Hepatocyte (in vitro differentiated cells): ENCODE measurements at regions not wholly inside any gene's neighbourhood (a gene's known extent, or its start where the extent isn't known, plus 50 kb on each side); places are given as distances from the start of the nearest gene placed in this dataset.

Experiments used
- DNase-seq: peaks from one replicate; pipeline ENCODE4 v3.0.0-alpha.2; 2016; ENCODE audit warnings: low spot score
- H2AFZ ChIP-seq: fragments of 200-600 bp; sonication (generic); 2 replicates; pipeline ENCODE4 v1.6.0; 2016; ENCODE audit warnings: antibody characterized with exemption, mild to moderate bottlenecking
- H3K27ac ChIP-seq: fragments of 200-600 bp; sonication (generic); 2 replicates; pipeline ENCODE4 v1.5.1; 2016; ENCODE audit warnings: mild to moderate bottlenecking
- H3K27me3 ChIP-seq: fragments of 200-600 bp; sonication (generic); 2 replicates; pipeline ENCODE4 v1.6.1; 2016
- H3K36me3 ChIP-seq: fragments of 200-600 bp; sonication (generic); replicated peaks from 2 replicates; pipeline ENCODE4 v1.5.1; 2016; ENCODE audit warnings: low read depth; ENCODE audit not compliant: insufficient read depth
- H3K4me1 ChIP-seq: fragments of 200-600 bp; sonication (generic); 2 replicates; pipeline ENCODE4 v1.5.1; 2016; ENCODE audit warnings: mild to moderate bottlenecking, moderate library complexity; ENCODE audit not compliant: insufficient read depth
- H3K4me2 ChIP-seq: fragments of 200-600 bp; sonication (generic); 2 replicates; pipeline ENCODE4 v1.6.0; 2016
- H3K4me3 ChIP-seq: fragments of 200-600 bp; sonication (generic); 2 replicates; pipeline ENCODE4 v1.5.1; 2016; ENCODE audit warnings: mild to moderate bottlenecking
- H3K79me2 ChIP-seq: fragments of 200-600 bp; sonication (generic); 2 replicates; pipeline ENCODE4 v1.6.0; 2017; ENCODE audit warnings: mild to moderate bottlenecking
- H3K9me2 ChIP-seq: fragments of 200-600 bp; sonication (generic); replicated peaks from 2 replicates; pipeline ENCODE4 v1.6.0; 2017; ENCODE audit warnings: mild to moderate bottlenecking; ENCODE audit not compliant: insufficient read depth
- H3K9me3 ChIP-seq: fragments of 200-600 bp; sonication (generic); 2 replicates; pipeline ENCODE4 v1.5.1; 2016; ENCODE audit warnings: low read depth, mild to moderate bottlenecking
- H4K20me1 ChIP-seq: fragments of 200-600 bp; sonication (generic); 2 replicates; pipeline ENCODE4 v1.6.0; 2016; ENCODE audit warnings: mild to moderate bottlenecking; ENCODE audit not compliant: insufficient read depth, poor library complexity, severe bottlenecking
- EZH2 ChIP-seq: fragments of 200-600 bp; sonication (generic); IDR thresholded peaks from 2 replicates; pipeline ENCODE4 v1.6.1; 2016; ENCODE audit warnings: antibody characterized with exemption, mild to moderate bottlenecking, borderline replicate concordance
- EZH2phosphoT487 ChIP-seq: fragments of 200-600 bp; sonication (generic); IDR thresholded peaks from one replicate; pipeline ENCODE4 v1.6.1; 2018; ENCODE audit warnings: antibody characterized with exemption, mild to moderate bottlenecking, low read depth, moderate library complexity; ENCODE audit not compliant: unreplicated experiment, severe bottlenecking
- WGBS: methylation state at CpG from one replicate; pipeline ENCODE4 v1.1.6; 2016; ENCODE audit warnings: low lambda C conversion rate; ENCODE audit errors: missing lambda C conversion rate; 5-methylcytosine and 5-hydroxymethylcytosine counted together
- TF ChIP-seq, protein P1 (sequence below): fragments of 200-600 bp; sonication (generic); IDR thresholded peaks from 2 replicates; pipeline ENCODE4 v1.5.1; 2016; ENCODE audit warnings: antibody characterized with exemption, mild to moderate bottlenecking; ENCODE audit not compliant: poor library complexity

DNA sequence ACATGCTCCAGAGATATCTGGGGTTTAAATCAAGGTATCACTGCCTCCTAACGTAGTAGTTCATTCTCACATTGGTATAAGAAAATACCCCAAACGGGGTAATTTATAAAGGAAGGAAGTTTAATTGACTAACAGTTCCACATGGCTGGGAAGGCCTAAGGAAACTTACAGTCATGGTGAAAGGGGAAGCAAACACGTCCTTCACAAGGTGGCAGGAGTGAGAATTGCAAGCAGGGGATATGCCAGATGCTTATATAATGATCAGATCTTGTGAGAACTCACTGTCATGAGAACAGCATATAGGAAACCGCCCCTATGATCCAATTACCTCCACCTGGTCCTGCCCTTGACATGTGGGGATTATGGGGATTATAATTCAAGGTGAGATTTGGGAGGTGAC is 1280.2 kb upstream of the C9orf72 start:
- Histone ChIP-seq H3K79me2 (no peaks in the 10 kb centered on the region), H3K9me2 (no peaks in the 10 kb centered on the region), H3K4me2 (no peak overlapping the region), H3K27me3 (no peaks in the 10 kb centered on the region), H4K20me1 (no peaks in the 10 kb centered on the region), H3K27ac (no peak overlapping the region), H3K36me3 (no peaks in the 10 kb centered on the region), H3K9me3 (no peaks in the 10 kb centered on the region), H3K4me1 (no peaks in the 10 kb centered on the region), H3K4me3 (no peak overlapping the region), H2AFZ (no peak overlapping the region)
- no peak for TF ChIP-seq EZH2
- no peak for TF ChIP-seq EZH2phosphoT487
- TF ChIP-seq, protein P1, sequence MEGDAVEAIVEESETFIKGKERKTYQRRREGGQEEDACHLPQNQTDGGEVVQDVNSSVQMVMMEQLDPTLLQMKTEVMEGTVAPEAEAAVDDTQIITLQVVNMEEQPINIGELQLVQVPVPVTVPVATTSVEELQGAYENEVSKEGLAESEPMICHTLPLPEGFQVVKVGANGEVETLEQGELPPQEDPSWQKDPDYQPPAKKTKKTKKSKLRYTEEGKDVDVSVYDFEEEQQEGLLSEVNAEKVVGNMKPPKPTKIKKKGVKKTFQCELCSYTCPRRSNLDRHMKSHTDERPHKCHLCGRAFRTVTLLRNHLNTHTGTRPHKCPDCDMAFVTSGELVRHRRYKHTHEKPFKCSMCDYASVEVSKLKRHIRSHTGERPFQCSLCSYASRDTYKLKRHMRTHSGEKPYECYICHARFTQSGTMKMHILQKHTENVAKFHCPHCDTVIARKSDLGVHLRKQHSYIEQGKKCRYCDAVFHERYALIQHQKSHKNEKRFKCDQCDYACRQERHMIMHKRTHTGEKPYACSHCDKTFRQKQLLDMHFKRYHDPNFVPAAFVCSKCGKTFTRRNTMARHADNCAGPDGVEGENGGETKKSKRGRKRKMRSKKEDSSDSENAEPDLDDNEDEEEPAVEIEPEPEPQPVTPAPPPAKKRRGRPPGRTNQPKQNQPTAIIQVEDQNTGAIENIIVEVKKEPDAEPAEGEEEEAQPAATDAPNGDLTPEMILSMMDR, result no peak
- 69% methylated on average over 4 of the region's 4 CpGs for WGBS
- no peak for DNase-seq

GRCh38 chr9:28866951-28867350 is 1293.7 kb upstream of the C9orf72 start:
- Histone ChIP-seq H3K27ac (no peak overlapping the region), H4K20me1 (no peaks in the 10 kb centered on the region), H3K9me3 (no peaks in the 10 kb centered on the region), H3K36me3 (no peaks in the 10 kb centered on the region), H2AFZ (no peak overlapping the region), H3K27me3 (no peaks in the 10 kb centered on the region), H3K9me2 (no peaks in the 10 kb centered on the region), H3K4me3 (no peak overlapping the region), H3K4me2 (no peak overlapping the region), H3K4me1 (no peaks in the 10 kb centered on the region), H3K79me2 (no peaks in the 10 kb centered on the region)
- DNase-seq, result no peak
- TF ChIP-seq EZH2 (no peak), EZH2phosphoT487 (no peak)
- TF ChIP-seq, protein P1, result no peak

- Histone ChIP-seq H3K4me1 (no peaks in the 10 kb centered on the region), H3K4me3 (no peak overlapping the region), H3K36me3 (no peaks in the 10 kb centered on the region), H3K9me3 (no peaks in the 10 kb centered on the region), H3K9me2 (no peaks in the 10 kb centered on the region), H3K27me3 (no peaks in the 10 kb centered on the region), H3K79me2 (no peaks in the 10 kb centered on the region), H3K27ac (no peak overlapping the region), H2AFZ (no peak overlapping the region), H3K4me2 (no peak overlapping the region), H4K20me1 (no peaks in the 10 kb centered on the region)
- DNase-seq, result no peak
- no peak for TF ChIP-seq EZH2phosphoT487
- TF ChIP-seq, protein P1, result no peak
- 94% methylated on average over 2 of the region's 2 CpGs for WGBS
Measured at GRCh38 chr9:28868228-28868990, 1295.1 kb upstream of the C9orf72 start.

DNA sequence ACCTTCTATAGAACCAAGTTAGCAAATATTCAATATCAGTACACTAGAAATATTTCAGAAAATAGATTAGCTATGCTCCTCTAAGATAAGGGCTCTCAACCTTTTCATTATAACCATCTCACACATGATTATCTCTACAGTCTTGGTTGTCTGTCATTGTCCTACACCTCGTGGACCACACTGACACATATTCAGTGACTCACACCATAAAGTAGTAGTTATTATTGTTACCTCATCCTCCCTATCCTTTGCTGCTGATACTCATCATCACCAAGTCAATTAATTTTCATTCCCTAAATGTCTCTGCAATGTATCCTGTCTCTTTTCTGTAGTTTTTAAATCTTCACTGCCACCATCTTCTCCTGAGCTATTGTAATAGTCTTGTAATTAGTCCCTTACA is 1309.2 kb upstream of the C9orf72 start:
- no peak for TF ChIP-seq EZH2phosphoT487
- TF ChIP-seq EZH2, result no peak
- WGBS, result 0% methylated on average over 1 of the region's 1 CpG
- Histone ChIP-seq H4K20me1 (no peaks in the 10 kb centered on the region), H3K36me3 (no peaks in the 10 kb centered on the region), H3K27me3 (no peaks in the 10 kb centered on the region), H3K4me1 (no peaks in the 10 kb centered on the region), H3K4me2 (no peak overlapping the region), H2AFZ (no peak overlapping the region), H3K4me3 (no peak overlapping the region), H3K79me2 (no peaks in the 10 kb centered on the region), H3K9me2 (no peaks in the 10 kb centered on the region), H3K9me3 (no peaks in the 10 kb centered on the region), H3K27ac (no peak overlapping the region)
- no peak for DNase-seq
